ENCODE measurements at regions not wholly inside any gene's neighbourhood (a gene's known extent, or its start where the extent isn't known, plus 50 kb on each side); places are given as distances from the start of the nearest gene placed in this dataset.

DNA sequence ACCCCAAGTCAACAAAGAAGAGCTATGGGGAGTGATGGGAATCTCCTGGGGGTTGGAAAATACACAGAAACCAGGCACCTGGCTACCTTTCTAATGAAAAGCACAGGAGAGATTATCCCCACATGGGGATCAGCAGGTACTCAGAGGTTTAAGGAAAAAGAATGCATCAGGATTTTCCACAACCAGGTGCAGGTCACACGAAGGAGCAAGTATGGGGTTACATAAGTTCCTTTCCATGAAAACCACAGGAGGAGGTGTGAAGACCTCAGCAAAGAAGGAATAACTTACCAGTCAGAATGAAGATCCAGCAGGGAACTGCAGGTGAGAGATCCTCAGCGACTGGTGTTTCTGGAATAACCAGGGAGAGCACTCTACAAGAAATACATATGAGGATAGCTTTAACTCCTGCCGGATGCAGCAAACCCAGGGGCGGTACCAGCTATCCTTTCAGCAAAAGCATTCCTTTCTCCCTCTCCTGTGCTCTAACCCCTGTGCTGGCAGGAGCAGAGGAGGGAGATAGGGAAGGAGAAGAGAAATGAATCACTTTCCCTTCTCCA, 116.7 kb upstream of the TMEM106B start:
- TF ChIP-seq FOXK2 (IDR thresholded peaks at IDR 0.05) (no peak), LEF1 (IDR thresholded peaks at IDR 0.05; ENCODE audit: borderline replicate concordance) (no peak), FOXM1 (IDR thresholded peaks at IDR 0.05; ENCODE audit: borderline replicate concordance) (no peak), SP1 (IDR thresholded peaks at IDR 0.05) (no peak), ELF4 (IDR thresholded peaks at IDR 0.05) (no peak), ARNT (IDR thresholded peaks at IDR 0.05) (no peak), FOXA1 (IDR thresholded peaks at IDR 0.05) (no peak), NFRKB (IDR thresholded peaks at IDR 0.05) (no peak), HDGF (IDR thresholded peaks at IDR 0.05; ENCODE audit: borderline replicate concordance) (no peak), CTBP1 (IDR thresholded peaks at IDR 0.05; ENCODE audit: borderline replicate concordance) (no peak), SUZ12 (IDR thresholded peaks at IDR 0.05) (no peak)

All from HEK293T (cell line).